Endothelial cell (in vitro differentiated cells): ENCODE measurements at regions not wholly inside any gene's neighbourhood (a gene's known extent, or its start where the extent isn't known, plus 50 kb on each side); places are given as distances from the start of the nearest gene placed in this dataset.

ENCODE experiments used
- DNase-seq: peaks from one replicate; pipeline ENCODE4 v3.0.0; 2021; ENCODE audit warnings: low spot score
- H3K27ac Mint-ChIP-seq: one replicate; pipeline ENCODE4 v1.8.0; 2021; ENCODE audit warnings: mixed read lengths, inconsistent platforms; ENCODE audit not compliant: unreplicated experiment
- H3K27me3 Mint-ChIP-seq: one replicate; pipeline ENCODE4 v1.8.0; 2021; ENCODE audit warnings: mild to moderate bottlenecking, moderate library complexity, mixed read lengths, inconsistent platforms; ENCODE audit not compliant: unreplicated experiment
- H3K36me3 Mint-ChIP-seq: one replicate; pipeline ENCODE4 v1.8.0; 2021; ENCODE audit warnings: mild to moderate bottlenecking, low read depth, mixed read lengths, inconsistent platforms; ENCODE audit not compliant: unreplicated experiment
- H3K4me1 Mint-ChIP-seq: one replicate; pipeline ENCODE4 v1.8.0; 2021; ENCODE audit warnings: mild to moderate bottlenecking, mixed read lengths, inconsistent platforms; ENCODE audit not compliant: unreplicated experiment
- H3K4me3 Mint-ChIP-seq: one replicate; pipeline ENCODE4 v1.8.0; 2021; ENCODE audit warnings: mild to moderate bottlenecking, mixed read lengths, inconsistent platforms; ENCODE audit not compliant: unreplicated experiment
- H3K9me3 Mint-ChIP-seq: one replicate; pipeline ENCODE4 v1.8.0; 2021; ENCODE audit warnings: mixed read lengths, inconsistent platforms; ENCODE audit not compliant: unreplicated experiment
- CTCF ChIP-seq: fragments of 200-600 bp; sonication (generic); IDR thresholded peaks from one replicate; pipeline ENCODE4 v1.5.0; 2021; ENCODE audit warnings: antibody characterized with exemption; ENCODE audit not compliant: unreplicated experiment

- no peaks in the 10 kb centered on the region for H3K9me3 Mint-ChIP-seq
- H3K36me3 Mint-ChIP-seq: no peaks in the 10 kb centered on the region
- peaks cover 1% of the 10 kb centered on the region for H3K27me3 Mint-ChIP-seq
- no peak overlapping the region for H3K4me3 Mint-ChIP-seq
- no peaks in the 10 kb centered on the region for H3K4me1 Mint-ChIP-seq
- DNase-seq: no peak
- no peak for TF ChIP-seq CTCF
- no peak overlapping the region for H3K27ac Mint-ChIP-seq
Measured at GRCh38 chr13:30826911-30827577, 79.0 kb upstream of the MEDAG start.

- TF ChIP-seq CTCF: no peak
- no peaks in the 10 kb centered on the region for H3K9me3 Mint-ChIP-seq
- no peak overlapping the region for H3K4me3 Mint-ChIP-seq
- no peak for DNase-seq
- H3K27ac Mint-ChIP-seq: no peak overlapping the region
- H3K27me3 Mint-ChIP-seq: peaks cover 1% of the 10 kb centered on the region
- no peaks in the 10 kb centered on the region for H3K4me1 Mint-ChIP-seq
- H3K36me3 Mint-ChIP-seq: no peaks in the 10 kb centered on the region
Measured at GRCh38 chr13:30827578-30827925, 78.5 kb upstream of the MEDAG start.

- no peak for DNase-seq
- Mint-ChIP-seq H3K4me3 (no peak overlapping the region), H3K9me3 (no peaks in the 10 kb centered on the region), H3K4me1 (no peaks in the 10 kb centered on the region), H3K27me3 (peaks cover 5% of the 10 kb centered on the region), H3K27ac (no peak overlapping the region), H3K36me3 (no peaks in the 10 kb centered on the region)
- TF ChIP-seq CTCF: no peak
Measured at GRCh38 chr13:30829145-30829832, 76.8 kb upstream of the MEDAG start.

- DNase-seq: no peak
- Mint-ChIP-seq H3K9me3 (no peaks in the 10 kb centered on the region), H3K4me1 (no peaks in the 10 kb centered on the region)
Measured at GRCh38 chr13:30829833-30830637, 76.0 kb upstream of the MEDAG start.

More at GRCh38 chr13:30829833-30830637, 76.0 kb upstream of the MEDAG start:
- Mint-ChIP-seq H3K4me3 (no peak overlapping the region), H3K27me3 (peaks cover 5% of the 10 kb centered on the region), H3K36me3 (no peaks in the 10 kb centered on the region), H3K27ac (no peak overlapping the region)
- no peak for TF ChIP-seq CTCF
